CD14-positive monocyte (primary cell): ENCODE measurements at regions not wholly inside any gene's neighbourhood (a gene's known extent, or its start where the extent isn't known, plus 50 kb on each side); places are given as distances from the start of the nearest gene placed in this dataset.

Experiments used
- DNase-seq, 3 donors: peaks; one replicate each; pipeline ENCODE4 v3.0.0-alpha.2; 2011 to 2022
- H2AFZ ChIP-seq: 2 replicates; pipeline ENCODE4 v1.6.0; 2012; ENCODE audit warnings: mild to moderate bottlenecking, low read depth, low read length, inconsistent platforms; ENCODE audit not compliant: insufficient read depth, poor library complexity, severe bottlenecking
- H3K27ac ChIP-seq, 2 donors: 1 replicate in 1 of 2; 2 replicates in 1 of 2; pipeline ENCODE4 v1.5.1; 2012 to 2013; ENCODE audit warnings: low read length in 2 of 2, control low read depth in 1 of 2, inconsistent platforms in 1 of 2, low read depth in 1 of 2, mild to moderate bottlenecking in 1 of 2
- H3K27me3 ChIP-seq, 2 donors: one replicate each; pipeline versions ENCODE4 v1.6.0 to v1.6.1; 2011 to 2013; ENCODE audit warnings: low read length in 2 of 2; ENCODE audit not compliant: control insufficient read depth in 2 of 2, insufficient read depth in 2 of 2
- H3K36me3 ChIP-seq, 2 donors: replicated peaks in 1 of 2; 1 replicate in 1 of 2; 2 replicates in 1 of 2; pipeline versions ENCODE4 v1.5.1 to v1.6.1; 2012 to 2013; ENCODE audit warnings: low read length in 2 of 2, control low read depth in 1 of 2, inconsistent platforms in 1 of 2, mild to moderate bottlenecking in 1 of 2; ENCODE audit not compliant: insufficient read depth in 2 of 2, control insufficient read depth in 1 of 2
- H3K4me1 ChIP-seq, 2 donors: 1 replicate in 1 of 2; 2 replicates in 1 of 2; pipeline versions ENCODE4 v1.5.1 to v1.6.1; 2012 to 2013; ENCODE audit warnings: low read length in 2 of 2, control low read depth in 1 of 2, inconsistent platforms in 1 of 2, mild to moderate bottlenecking in 1 of 2, moderate library complexity in 1 of 2; ENCODE audit not compliant: insufficient read depth in 2 of 2, control insufficient read depth in 1 of 2
- H3K4me2 ChIP-seq: replicated peaks from 2 replicates; pipeline ENCODE3; 2012; ENCODE audit warnings: low read length, moderate library complexity, mild to moderate bottlenecking; ENCODE audit not compliant: poor library complexity, severe bottlenecking; ENCODE audit errors: extremely low read depth
- H3K4me3 ChIP-seq, 3 experiments: fragments of 200-600 bp in 1 of 3; sonication (generic) in 1 of 3; replicated peaks in 1 of 3; 1 replicate in 2 of 3; 2 replicates in 1 of 3; pipeline ENCODE4 v1.5.1; 2011 to 2013; ENCODE audit warnings: low read length in 3 of 3, mild to moderate bottlenecking in 3 of 3, control low read depth in 2 of 3, low read depth in 2 of 3, inconsistent platforms in 1 of 3, moderate library complexity in 1 of 3
- H3K79me2 ChIP-seq: 2 replicates; pipeline ENCODE4 v1.6.0; 2012; ENCODE audit warnings: mild to moderate bottlenecking, control low read depth, inconsistent platforms, low read length, moderate library complexity; ENCODE audit not compliant: insufficient read depth
- H3K9ac ChIP-seq: 2 replicates; pipeline ENCODE4 v1.6.0; 2017; ENCODE audit warnings: low read length, mild to moderate bottlenecking; ENCODE audit not compliant: insufficient read depth, poor library complexity, severe bottlenecking
- H3K9me3 ChIP-seq, 2 donors: replicated peaks in 1 of 2; 1 replicate in 1 of 2; 2 replicates in 1 of 2; pipeline versions ENCODE4 v1.5.1 to v1.6.1; 2012 to 2013; ENCODE audit warnings: low read length in 2 of 2, control low read depth in 1 of 2; ENCODE audit not compliant: control insufficient read depth in 1 of 2, insufficient read depth in 1 of 2
- H4K20me1 ChIP-seq: 2 replicates; pipeline ENCODE4 v1.6.0; 2012; ENCODE audit warnings: mild to moderate bottlenecking, low read length, control low read depth, moderate library complexity; ENCODE audit not compliant: insufficient read depth
- H3K27ac Mint-ChIP-seq, 7 donors: one replicate each; pipeline ENCODE4 v1.8.0; 2020; ENCODE audit warnings: mild to moderate bottlenecking in 7 of 7, mixed read lengths in 7 of 7, moderate library complexity in 6 of 7, inconsistent platforms in 2 of 7
- H3K27me3 Mint-ChIP-seq, 3 donors: one replicate each; pipeline ENCODE4 v1.8.0; 2021 to 2022; ENCODE audit warnings: low read depth in 3 of 3, mild to moderate bottlenecking in 3 of 3, mixed read lengths in 3 of 3, moderate library complexity in 3 of 3, inconsistent platforms in 1 of 3
- H3K36me3 Mint-ChIP-seq, 2 donors: one replicate each; pipeline ENCODE4 v1.8.0; 2020; ENCODE audit warnings: mixed read lengths in 2 of 2, inconsistent platforms in 1 of 2, mild to moderate bottlenecking in 1 of 2
- H3K4me1 Mint-ChIP-seq: one replicate; pipeline ENCODE4 v1.8.0; 2020; ENCODE audit warnings: mild to moderate bottlenecking, mixed read lengths
- H3K4me3 Mint-ChIP-seq, 2 donors: one replicate each; pipeline ENCODE4 v1.8.0; 2020; ENCODE audit warnings: mild to moderate bottlenecking in 2 of 2, mixed read lengths in 2 of 2, moderate library complexity in 1 of 2
- H3K9me3 Mint-ChIP-seq, 7 donors: one replicate each; pipeline ENCODE4 v1.8.0; 2020 to 2022; ENCODE audit warnings: mixed read lengths in 7 of 7, mild to moderate bottlenecking in 6 of 7, moderate library complexity in 6 of 7, inconsistent platforms in 2 of 7
- whole genome bisulfite sequencing: methylation state at CpG from one replicate; pipeline ENCODE4 v1.1.5; 2013; ENCODE audit warnings: missing lambda C conversion rate; ENCODE audit not compliant: insufficient coverage; 5-methylcytosine and 5-hydroxymethylcytosine counted together
- intact Hi-C, 2 donors: fragments of 100-400 bp; cut with micrococcal nuclease; formaldehyde crosslinking; loops; one replicate each; pipeline versions ENCODE4 v1.15.0 to v1.15.1; 2023
- TF ChIP-seq, protein P1 (sequence below): fragments of 200-600 bp; IDR thresholded peaks from one replicate; pipeline ENCODE4 v1.8.0; 2022; ENCODE audit warnings: antibody characterized with exemption, mild to moderate bottlenecking

DNA sequence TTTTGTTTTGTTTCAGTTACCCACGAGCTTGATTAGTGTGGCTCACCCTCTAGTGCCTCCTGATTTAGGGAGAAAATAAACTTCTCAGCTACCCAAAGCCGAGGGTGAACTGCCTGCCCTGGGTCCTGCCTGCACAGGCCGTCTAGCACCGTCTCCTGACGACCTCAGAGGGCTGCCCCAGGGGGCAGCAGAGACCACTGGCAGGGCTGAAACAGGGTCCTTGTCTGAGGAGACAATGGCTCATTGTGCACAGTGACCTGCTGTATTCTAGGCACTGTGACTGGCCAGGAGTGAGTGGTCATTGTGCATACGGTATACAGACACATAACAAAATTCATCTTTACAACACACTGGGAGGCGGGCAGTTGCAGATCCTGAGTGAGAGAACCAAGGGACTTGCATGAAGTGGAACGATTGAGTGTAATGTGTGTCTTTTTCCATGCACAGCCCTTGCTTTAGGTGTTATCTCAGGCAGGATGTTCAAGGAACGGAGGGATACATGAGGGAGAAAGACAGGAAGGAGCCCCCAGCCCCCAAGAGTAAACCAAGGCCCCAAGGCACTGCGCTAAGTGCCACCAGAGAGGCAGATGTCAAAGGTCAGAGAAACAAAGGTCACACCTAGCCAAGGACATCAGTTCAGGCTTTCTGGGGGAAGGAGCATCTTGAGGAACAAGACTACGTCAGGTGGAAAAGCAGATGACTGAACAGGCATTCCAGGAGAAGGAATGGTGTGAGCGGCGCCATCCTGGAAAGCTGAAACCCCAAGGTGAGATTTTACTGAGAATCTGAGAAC, 421.3 kb downstream of the LPIN1 start:
- no peaks in the 10 kb centered on the region for H3K9me3 ChIP-seq
- peaks cover 0 to 5% (median 0%) of the 10 kb centered on the region in 7 donors for H3K9me3 Mint-ChIP-seq
- H3K4me2 ChIP-seq = no peak overlapping the region
- TF ChIP-seq, protein P1, sequence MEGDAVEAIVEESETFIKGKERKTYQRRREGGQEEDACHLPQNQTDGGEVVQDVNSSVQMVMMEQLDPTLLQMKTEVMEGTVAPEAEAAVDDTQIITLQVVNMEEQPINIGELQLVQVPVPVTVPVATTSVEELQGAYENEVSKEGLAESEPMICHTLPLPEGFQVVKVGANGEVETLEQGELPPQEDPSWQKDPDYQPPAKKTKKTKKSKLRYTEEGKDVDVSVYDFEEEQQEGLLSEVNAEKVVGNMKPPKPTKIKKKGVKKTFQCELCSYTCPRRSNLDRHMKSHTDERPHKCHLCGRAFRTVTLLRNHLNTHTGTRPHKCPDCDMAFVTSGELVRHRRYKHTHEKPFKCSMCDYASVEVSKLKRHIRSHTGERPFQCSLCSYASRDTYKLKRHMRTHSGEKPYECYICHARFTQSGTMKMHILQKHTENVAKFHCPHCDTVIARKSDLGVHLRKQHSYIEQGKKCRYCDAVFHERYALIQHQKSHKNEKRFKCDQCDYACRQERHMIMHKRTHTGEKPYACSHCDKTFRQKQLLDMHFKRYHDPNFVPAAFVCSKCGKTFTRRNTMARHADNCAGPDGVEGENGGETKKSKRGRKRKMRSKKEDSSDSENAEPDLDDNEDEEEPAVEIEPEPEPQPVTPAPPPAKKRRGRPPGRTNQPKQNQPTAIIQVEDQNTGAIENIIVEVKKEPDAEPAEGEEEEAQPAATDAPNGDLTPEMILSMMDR = no peak
- H3K4me1 ChIP-seq = peaks cover 22 to 23% of the 10 kb centered on the region in 2 donors
- no peak overlapping the region for H3K9ac ChIP-seq
- peaks cover 25% of the 10 kb centered on the region for H3K4me1 Mint-ChIP-seq
- H3K27ac Mint-ChIP-seq = peak overlapping the region; percentile 43 to 96 (median 92)
- no peaks in the 10 kb centered on the region for H4K20me1 ChIP-seq
- DNase-seq = no peak
- H3K79me2 ChIP-seq = no peaks in the 10 kb centered on the region
- 80% methylated on average over 10 of the region's 13 CpGs for WGBS
- no peak overlapping the region for H2AFZ ChIP-seq
- H3K4me3 ChIP-seq = no peak overlapping the region
- peaks cover 0 to 2% (median 1%) of the 10 kb centered on the region in 3 donors for H3K27me3 Mint-ChIP-seq
- no peak overlapping the region for H3K27ac ChIP-seq
- no peak overlapping the region for H3K4me3 Mint-ChIP-seq
- no peaks in the 10 kb centered on the region for H3K36me3 Mint-ChIP-seq
- intact Hi-C loops = loop anchor here in 1 of 2 donors (10.0 kb wide), 1 partner anchor 527 kb away; no protein-coding TSS in a partner anchor
- no peaks in the 10 kb centered on the region for H3K27me3 ChIP-seq
- no peaks in the 10 kb centered on the region for H3K36me3 ChIP-seq

DNA sequence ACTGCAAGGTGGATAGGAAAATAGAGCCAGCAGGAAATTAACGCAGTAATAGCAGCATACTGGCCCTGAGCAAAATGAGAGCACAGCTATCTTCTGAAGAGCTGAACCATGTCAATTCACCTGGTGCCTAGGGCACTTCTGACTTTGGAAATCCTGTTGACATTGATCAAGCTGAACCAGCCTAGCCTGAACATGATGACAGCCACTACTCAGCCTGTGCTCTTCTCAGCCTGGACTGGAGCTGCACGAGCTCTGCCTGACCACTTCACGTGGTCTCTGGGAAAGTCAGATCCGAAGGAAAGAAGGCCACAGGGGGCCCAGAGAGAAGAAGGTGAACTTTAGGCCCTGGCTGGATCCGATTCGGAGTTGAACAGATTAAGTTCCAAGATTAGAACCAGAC, 421.9 kb downstream of the LPIN1 start:
- H3K4me1 Mint-ChIP-seq = peaks cover 25% of the 10 kb centered on the region
- H3K9me3 ChIP-seq = no peaks in the 10 kb centered on the region
- no peak overlapping the region for H3K4me3 ChIP-seq
- H3K27me3 Mint-ChIP-seq = peaks cover 2 to 4% (median 3%) of the 10 kb centered on the region in 3 donors
- H2AFZ ChIP-seq = no peak overlapping the region
- no peak overlapping the region for H3K9ac ChIP-seq
- DNase-seq = no peak
- H4K20me1 ChIP-seq = no peaks in the 10 kb centered on the region
- peaks cover 0 to 5% (median 0%) of the 10 kb centered on the region in 7 donors for H3K9me3 Mint-ChIP-seq
- H3K27ac ChIP-seq = peak overlapping the region in 1 of 2 donors; percentile 78
- WGBS = 98% methylated on average over 6 of the region's 6 CpGs
- H3K36me3 ChIP-seq = no peaks in the 10 kb centered on the region
- H3K27ac Mint-ChIP-seq = peak overlapping the region in 6 of 7 donors; percentile 90 to 96 (median 94)
- no peaks in the 10 kb centered on the region for H3K27me3 ChIP-seq
- peaks cover 22 to 23% of the 10 kb centered on the region in 2 donors for H3K4me1 ChIP-seq
- no peak overlapping the region for H3K4me2 ChIP-seq
- no peaks in the 10 kb centered on the region for H3K79me2 ChIP-seq
- no peak overlapping the region for H3K4me3 Mint-ChIP-seq
- intact Hi-C loops = loop anchor here in 1 of 2 donors (10.0 kb wide), 1 partner anchor 526 kb away; no protein-coding TSS in a partner anchor
- TF ChIP-seq, protein P1 = no peak
- no peaks in the 10 kb centered on the region for H3K36me3 Mint-ChIP-seq
